ENCODE measurements at regions not wholly inside any gene's neighbourhood (a gene's known extent, or its start where the extent isn't known, plus 50 kb on each side); places are given as distances from the start of the nearest gene placed in this dataset.

DNA sequence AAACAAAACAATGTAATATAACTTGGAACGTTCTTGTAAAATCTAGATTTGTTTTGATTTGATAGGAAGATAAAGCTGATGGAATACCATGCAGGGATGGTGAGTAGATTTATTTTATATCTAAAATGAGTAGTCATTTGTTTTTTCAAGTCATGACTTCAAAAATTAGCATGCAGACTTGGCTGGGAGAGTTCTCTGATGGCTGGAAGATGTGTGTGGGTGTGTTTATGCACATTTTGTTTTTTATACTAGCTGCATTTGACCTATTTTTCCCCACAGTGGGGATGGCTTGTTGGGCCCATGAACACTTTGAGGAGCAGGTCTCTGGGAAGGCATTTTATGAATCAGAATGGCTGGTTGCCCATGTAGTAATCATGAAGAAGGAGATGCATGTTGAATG lies 109.2 kb downstream of the MTRR start:
- Histone ChIP-seq H3K9ac (replicated peaks in 1 of 4; ENCODE audit: extremely low read depth in 1 of 4, low read depth in 3 of 4, low read length in 3 of 4) (no peak overlapping the region), H2AK5ac (ENCODE audit: low read depth, low read length) (no peak overlapping the region), H4K5ac (ENCODE audit: insufficient read length, low read depth, low read length) (no peak overlapping the region), H2BK20ac (ENCODE audit: low read length) (no peak overlapping the region), H3K4me3 (ENCODE audit: extremely low read depth in 1 of 4, insufficient read depth in 2 of 4, low read depth in 3 of 4, low read length in 4 of 4) (no peak overlapping the region), H4K91ac (replicated peaks; ENCODE audit: insufficient read length, low read length) (no peak overlapping the region), H3K4ac (replicated peaks; ENCODE audit: insufficient read length, low read depth, low read length) (no peak overlapping the region), H3K36me3 (ENCODE audit: control insufficient read depth in 2 of 4, insufficient read depth in 4 of 4, low read length in 3 of 4) (no peaks in the 10 kb centered on the region), H3K23me2 (ENCODE audit: low read depth, low read length) (no peaks in the 10 kb centered on the region), H3K27ac (ENCODE audit: low read depth, low read length) (no peak overlapping the region), H2BK12ac (ENCODE audit: low read depth, low read length) (no peak overlapping the region), H2BK120ac (replicated peaks; ENCODE audit: low read depth, low read length) (no peak overlapping the region), H4K20me1 (replicated peaks in 1 of 2; ENCODE audit: control insufficient read depth in 1 of 2, insufficient read depth in 2 of 2, low read length in 2 of 2) (no peaks in the 10 kb centered on the region), H3K9me3 (ENCODE audit: insufficient read depth in 2 of 2, low read depth in 1 of 2, low read length in 1 of 2) (no peaks in the 10 kb centered on the region), H3K23ac (ENCODE audit: insufficient read length) (no peak overlapping the region), H3K79me2 (ENCODE audit: control insufficient read depth in 1 of 2, insufficient read depth in 2 of 2, low read length in 2 of 2) (no peaks in the 10 kb centered on the region), H3K4me2 (ENCODE audit: insufficient read depth in 1 of 2, low read depth in 2 of 2, low read length in 2 of 2) (no peak overlapping the region), H3K56ac (replicated peaks; ENCODE audit: insufficient read length, low read depth, low read length) (no peak overlapping the region), H3K14ac (ENCODE audit: insufficient read length) (no peak overlapping the region), H2BK15ac (ENCODE audit: low read length) (no peak overlapping the region), H2BK5ac (ENCODE audit: low read depth, low read length) (no peak overlapping the region), H3K18ac (ENCODE audit: extremely low read depth, low read length) (no peak overlapping the region), H3K4me1 (replicated peaks in 1 of 4; ENCODE audit: control insufficient read depth in 3 of 4, insufficient read depth in 4 of 4, low read length in 3 of 4) (no peaks in the 10 kb centered on the region), H3K79me1 (ENCODE audit: low read depth, low read length) (no peaks in the 10 kb centered on the region), H3K27me3 (replicated peaks in 1 of 4; ENCODE audit: control insufficient read depth in 3 of 4, extremely low read depth in 1 of 4, insufficient read depth in 3 of 4, low read length in 3 of 4) (no peaks in the 10 kb centered on the region), H4K8ac (ENCODE audit: extremely low read depth, insufficient read depth, low read length) (no peak overlapping the region), H2AFZ (ENCODE audit: low read length) (no peak overlapping the region)
- DNase-seq (ENCODE audit: low read depth in 1 of 2, low spot score in 2 of 2) (no peak), FAIRE-seq (no peak)
- ChIA-PET CTCF (ENCODE audit: partially characterized antibody) (interaction anchor here (0.9 kb wide), 1 partner anchor 123 kb away, joined by 3 read pairs; no protein-coding TSS in a partner anchor), POLR2A (ENCODE audit: partially characterized antibody) (no interaction called here)
- TF ChIP-seq POLR2AphosphoS5 (IDR thresholded peaks at IDR 0.05; ENCODE audit: low read depth, low read length) (no peak), PHF8 (conservative IDR thresholded peaks at IDR 0.05; ENCODE audit: low read depth, low read length) (no peak), RAD21 (IDR thresholded peaks at IDR 0.05 in 1 of 2, conservative IDR thresholded peaks at IDR 0.05 in 1 of 2; ENCODE audit: low read depth in 2 of 2, low read length in 2 of 2) (no peak), TEAD4 (IDR thresholded peaks at IDR 0.05; ENCODE audit: low read depth, low read length) (no peak), KDM4A (IDR thresholded peaks at IDR 0.05; ENCODE audit: low read depth, low read length, severe bottlenecking) (no peak)
- WGBS, 2 experiments (ENCODE audit: extremely low coverage in 1 of 2, insufficient coverage in 1 of 2, insufficient read length in 1 of 2, insufficient replicate concordance in 2 of 2, low coverage in 1 of 2, low lambda C conversion rate in 2 of 2, missing lambda C conversion rate in 1 of 2): 80% methylated on average over 1 of the region's 1 CpG; no CpG with 5 or more reads in 1 of the 2 experiments

Data from H1 (cell line).